HFF-Myc (cell line): ENCODE measurements at regions not wholly inside any gene's neighbourhood (a gene's known extent, or its start where the extent isn't known, plus 50 kb on each side); places are given as distances from the start of the nearest gene placed in this dataset.
"Not testable (repeated sequence)": the region's sequence is repeated elsewhere in the genome, so short reads cannot be mapped to it uniquely, and the experiment has no call there.

Experiments used
- DNase-seq: peaks from one replicate; pipeline ENCODE4 v3.0.0-alpha.2; 2011; ENCODE audit warnings: low read depth; ENCODE audit errors: extremely low read depth
- H3K4me3 ChIP-seq: replicated peaks from 2 replicates; pipeline ENCODE4 v1.5.1; 2011; ENCODE audit warnings: low read depth, mild to moderate bottlenecking, control low read depth, low read length
- TF ChIP-seq, protein P1 (sequence below): IDR thresholded peaks from 2 replicates; pipeline ENCODE4 v1.5.1; 2012; ENCODE audit warnings: mild to moderate bottlenecking, low read depth, low read length, control low read depth; ENCODE audit errors: missing control alignments

DNA sequence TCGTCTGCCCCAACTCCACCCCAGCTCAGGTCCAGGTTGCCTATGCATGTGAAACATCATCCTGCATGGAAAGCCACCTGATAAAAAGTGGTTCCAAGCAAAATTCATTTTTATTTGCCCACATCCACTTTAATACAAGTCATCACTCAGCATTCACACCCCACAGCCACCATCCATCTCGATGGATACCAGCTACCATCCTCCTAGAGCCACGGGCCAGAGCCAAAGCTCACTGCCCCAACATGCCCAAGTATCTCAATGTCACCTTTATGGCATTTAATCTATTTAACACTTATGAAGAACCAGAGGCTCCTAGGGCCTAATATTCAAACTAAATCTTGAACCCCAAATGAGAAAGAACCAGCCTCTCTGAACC lies 70.5 kb downstream of the COPRS start:
- DNase-seq = no peak
- TF ChIP-seq, protein P1, sequence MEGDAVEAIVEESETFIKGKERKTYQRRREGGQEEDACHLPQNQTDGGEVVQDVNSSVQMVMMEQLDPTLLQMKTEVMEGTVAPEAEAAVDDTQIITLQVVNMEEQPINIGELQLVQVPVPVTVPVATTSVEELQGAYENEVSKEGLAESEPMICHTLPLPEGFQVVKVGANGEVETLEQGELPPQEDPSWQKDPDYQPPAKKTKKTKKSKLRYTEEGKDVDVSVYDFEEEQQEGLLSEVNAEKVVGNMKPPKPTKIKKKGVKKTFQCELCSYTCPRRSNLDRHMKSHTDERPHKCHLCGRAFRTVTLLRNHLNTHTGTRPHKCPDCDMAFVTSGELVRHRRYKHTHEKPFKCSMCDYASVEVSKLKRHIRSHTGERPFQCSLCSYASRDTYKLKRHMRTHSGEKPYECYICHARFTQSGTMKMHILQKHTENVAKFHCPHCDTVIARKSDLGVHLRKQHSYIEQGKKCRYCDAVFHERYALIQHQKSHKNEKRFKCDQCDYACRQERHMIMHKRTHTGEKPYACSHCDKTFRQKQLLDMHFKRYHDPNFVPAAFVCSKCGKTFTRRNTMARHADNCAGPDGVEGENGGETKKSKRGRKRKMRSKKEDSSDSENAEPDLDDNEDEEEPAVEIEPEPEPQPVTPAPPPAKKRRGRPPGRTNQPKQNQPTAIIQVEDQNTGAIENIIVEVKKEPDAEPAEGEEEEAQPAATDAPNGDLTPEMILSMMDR = no peak

DNA sequence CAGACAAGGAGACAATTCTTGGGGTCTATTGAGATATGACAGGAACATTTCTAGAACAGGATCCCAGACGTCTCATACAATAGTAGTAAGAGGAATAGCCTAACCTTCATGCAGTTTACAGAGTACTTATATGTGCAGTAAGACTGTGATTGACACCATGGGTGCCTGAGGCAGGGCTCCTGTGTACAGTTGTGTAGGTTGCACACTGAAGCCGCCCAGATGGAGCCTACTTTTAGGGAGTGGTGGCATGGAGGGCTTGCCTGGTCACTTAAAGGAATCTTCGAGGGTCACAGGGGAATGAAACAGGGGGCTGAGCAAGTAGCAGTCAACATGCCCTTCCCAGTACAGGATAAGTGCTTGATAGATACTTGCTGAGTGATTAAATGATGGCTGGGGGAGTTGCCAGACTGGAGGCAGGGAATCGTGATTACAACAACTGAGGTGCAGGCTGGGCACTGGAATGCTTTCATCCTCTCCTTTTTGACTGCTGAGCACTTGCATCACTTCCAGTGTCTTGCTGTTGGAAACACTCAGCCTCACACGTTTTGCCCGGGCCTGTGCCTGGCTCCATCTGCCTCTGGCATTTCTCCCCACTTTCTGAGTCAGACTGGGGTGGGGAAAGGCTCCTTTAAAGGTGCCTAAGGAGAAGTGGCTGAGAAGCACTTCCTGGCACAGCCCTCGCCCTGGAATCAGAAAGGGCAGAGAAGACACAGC lies 71.0 kb downstream of the COPRS start:
- peak; percentile 86 for DNase-seq
- TF ChIP-seq, protein P1 = no peak
- H3K4me3 ChIP-seq = no peak overlapping the region

More for the DNA sequence above, 70.5 kb downstream of the COPRS start:
- no peak overlapping the region for H3K4me3 ChIP-seq

DNA sequence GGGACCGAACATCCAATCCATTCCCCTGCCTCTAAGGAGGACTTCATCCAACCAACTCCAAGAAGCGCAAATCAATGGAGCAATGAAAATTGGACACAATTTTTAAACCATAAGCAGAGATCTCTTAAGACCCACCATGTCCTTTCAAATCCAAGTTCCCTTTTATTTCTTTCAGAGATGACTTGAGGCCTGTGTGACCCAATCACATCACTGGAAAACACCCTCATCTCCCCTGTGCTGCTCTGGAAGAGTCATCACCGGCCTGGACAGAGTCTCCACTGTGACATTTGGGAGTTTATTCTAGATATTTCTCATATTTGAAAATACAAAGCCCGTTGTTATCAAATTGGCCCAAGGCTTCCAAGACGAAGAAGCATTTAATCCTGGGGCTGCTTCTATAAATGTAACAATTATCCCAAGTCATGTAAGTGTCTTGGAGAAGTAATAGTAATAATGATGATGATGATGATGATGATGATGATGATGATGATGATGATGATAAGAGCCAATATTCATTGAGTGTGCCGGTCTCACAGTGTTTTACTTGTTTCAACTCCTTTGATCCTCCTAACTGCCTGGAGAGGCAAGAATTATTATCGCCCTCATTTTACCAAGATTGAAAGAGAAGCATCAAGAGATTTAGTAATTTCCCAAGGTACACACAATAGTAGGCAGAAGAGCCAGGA lies 72.1 kb downstream of the COPRS start:
- no peak overlapping the region for H3K4me3 ChIP-seq
- no peak for DNase-seq
- TF ChIP-seq, protein P1 = no peak

DNA sequence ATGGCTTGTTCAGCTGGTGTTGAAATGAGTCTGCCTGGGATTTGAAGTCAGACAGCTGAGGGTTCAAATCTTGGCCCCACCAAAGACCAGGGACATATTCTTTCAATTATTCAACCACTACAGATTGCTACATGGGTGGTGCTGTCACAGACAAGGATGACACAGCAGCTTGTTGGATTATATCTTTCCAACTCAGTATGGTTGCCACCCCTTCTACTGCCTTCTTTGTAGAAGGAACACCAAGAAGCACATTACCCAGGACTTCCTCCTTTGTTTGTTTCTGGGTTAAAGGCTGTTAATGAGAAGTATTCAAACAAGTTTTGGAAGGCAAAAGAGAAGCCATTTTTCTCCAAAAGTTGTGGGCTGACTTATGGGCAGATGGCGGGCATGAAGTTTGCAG lies 78.6 kb downstream of the COPRS start:
- TF ChIP-seq, protein P1 = no peak
- DNase-seq = no peak
- no peak overlapping the region for H3K4me3 ChIP-seq

DNA sequence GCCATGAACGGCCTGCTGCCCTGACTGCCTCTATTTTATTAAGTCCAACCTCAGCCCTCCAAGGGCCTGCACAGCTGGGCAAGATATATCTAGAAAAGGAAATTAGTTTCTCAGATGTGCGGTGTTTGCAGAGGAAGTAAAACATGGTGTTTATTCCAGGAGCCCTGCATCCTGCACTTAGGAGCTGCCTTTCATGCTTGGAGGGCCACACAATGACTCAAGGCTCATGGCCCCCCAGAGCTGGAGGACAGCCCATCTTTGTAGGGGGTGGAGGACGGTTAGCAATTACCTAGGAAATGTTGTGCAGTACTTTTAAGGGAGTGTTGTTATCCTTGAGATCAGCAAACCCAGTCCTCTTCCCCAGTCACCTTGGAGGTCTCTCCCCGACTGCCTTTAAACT lies 80.5 kb downstream of the COPRS start:
- H3K4me3 ChIP-seq = no peak overlapping the region
- no peak for DNase-seq
- TF ChIP-seq, protein P1 = no peak

DNA sequence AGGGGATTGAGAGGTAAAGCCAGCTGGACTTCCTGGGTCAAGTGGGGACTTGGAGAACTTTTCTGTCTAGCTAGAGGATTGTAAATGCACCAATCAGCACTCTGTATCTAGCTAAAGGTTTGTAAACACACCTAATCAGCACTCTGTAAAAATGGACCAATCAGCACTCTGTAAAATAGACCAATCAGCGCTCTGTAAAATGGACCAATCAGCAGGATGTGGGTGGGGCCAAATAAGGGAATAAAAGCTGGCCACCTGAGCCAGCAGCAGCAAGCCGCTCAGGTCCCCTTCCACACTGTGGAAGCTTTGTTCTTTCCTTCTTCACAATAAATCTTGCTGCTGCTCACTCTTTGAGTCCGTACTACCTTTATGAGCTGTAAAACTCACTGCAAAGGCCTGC lies 87.7 kb downstream of the COPRS start:
- not testable (repeated sequence) for H3K4me3 ChIP-seq, DNase-seq

DNA sequence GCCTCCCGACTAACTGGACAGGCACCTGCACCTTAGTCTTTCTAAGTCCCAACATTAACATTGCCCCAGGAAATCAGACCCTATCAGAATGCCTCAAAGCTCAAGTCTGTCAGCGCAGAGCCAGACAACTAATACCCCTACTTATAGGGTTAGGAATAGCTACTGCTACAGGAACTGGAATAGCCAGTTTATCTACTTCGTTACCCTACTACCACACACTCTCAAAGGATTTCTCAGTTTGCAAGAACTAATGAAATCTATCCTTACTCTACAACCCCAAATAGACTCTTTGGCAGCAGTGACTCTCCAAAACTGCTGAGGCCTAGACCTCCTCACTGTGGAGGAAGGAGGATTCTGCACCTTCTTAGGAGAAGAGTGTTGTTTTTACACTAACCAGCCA lies 88.5 kb downstream of the COPRS start:
- not testable (repeated sequence) for DNase-seq, H3K4me3 ChIP-seq

DNA sequence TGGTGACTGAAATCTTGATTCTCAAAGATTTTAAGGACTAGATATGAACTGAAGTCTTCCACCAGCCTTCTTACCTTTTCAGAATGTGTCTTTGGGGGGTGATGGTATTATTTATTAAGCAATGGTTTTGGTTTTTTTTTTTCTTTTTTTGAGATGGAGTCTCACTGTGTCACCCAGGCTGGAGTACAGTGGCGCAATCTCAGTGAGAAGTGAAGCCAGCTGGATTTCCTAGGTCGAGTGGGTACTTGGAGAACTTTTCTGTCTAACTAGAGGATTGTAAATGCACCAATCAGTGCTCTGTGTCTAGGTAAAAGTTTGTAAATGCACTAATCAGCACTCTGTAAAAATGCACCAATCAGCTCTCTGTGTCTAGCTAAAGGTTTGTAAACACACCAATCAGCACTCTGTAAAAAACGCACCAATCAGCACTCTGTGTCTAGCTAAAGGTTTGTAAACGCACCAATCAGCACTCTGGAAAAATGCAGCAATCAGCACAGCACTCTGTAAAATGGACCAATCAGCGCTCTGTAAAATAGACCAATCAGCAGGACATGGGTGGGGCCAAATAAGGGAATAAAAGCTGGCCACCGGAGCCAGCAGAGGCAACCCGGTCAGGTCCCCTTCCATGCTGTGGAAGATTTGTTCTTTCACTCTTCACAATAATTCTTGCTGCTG lies 97.1 kb downstream of the COPRS start:
- DNase-seq, H3K4me3 ChIP-seq: not testable (repeated sequence)
